ENCODE measurements at regions not wholly inside any gene's neighbourhood (a gene's known extent, or its start where the extent isn't known, plus 50 kb on each side); places are given as distances from the start of the nearest gene placed in this dataset.
"Not testable (repeated sequence)": the region's sequence is repeated elsewhere in the genome, so short reads cannot be mapped to it uniquely, and the experiment has no call there.

- Mint-ChIP-seq H3K4me1 (no peaks in the 10 kb centered on the region), H3K27me3 (peaks cover 2% of the 10 kb centered on the region), H3K4me3 (no peak overlapping the region), H3K9me3 (no peaks in the 10 kb centered on the region), H3K36me3 (ENCODE audit: low read depth) (no peaks in the 10 kb centered on the region), H3K27ac (no peak overlapping the region)
- no peak for DNase-seq
- POLR2A ChIA-PET: no interaction called here
- CTCF ChIA-PET: no interaction called here
Observed at GRCh38 chr1:171397851-171398469, 84.0 kb downstream of the FMO4 start.

GRCh38 chr1:171403393-171403792 lies 81.9 kb upstream of the PRRC2C start:
- no peaks in the 10 kb centered on the region for H3K36me3 Mint-ChIP-seq (ENCODE audit: low read depth)
- CTCF ChIA-PET: interaction anchor here (0.6 kb wide), 1 partner anchor 36 kb away, joined by 5 read pairs; no protein-coding TSS in a partner anchor
- DNase-seq: no peak
- POLR2A ChIA-PET: no interaction called here
- H3K9me3 Mint-ChIP-seq: peaks cover 3% of the 10 kb centered on the region
- H3K27me3 Mint-ChIP-seq: peaks cover 2% of the 10 kb centered on the region
- H3K4me1 Mint-ChIP-seq: no peaks in the 10 kb centered on the region
- no peak overlapping the region for H3K27ac Mint-ChIP-seq
- H3K4me3 Mint-ChIP-seq: no peak overlapping the region

- no peak overlapping the region for H3K27ac Mint-ChIP-seq
- ChIA-PET POLR2A (interaction anchor here (1.5 kb wide), 1 partner anchor 80 kb away, joined by 4 read pairs; the partner anchor contains the start of gene PRRC2C), CTCF (no interaction called here)
- H3K9me3 Mint-ChIP-seq: peaks cover 3% of the 10 kb centered on the region
- no peak for DNase-seq
- no peaks in the 10 kb centered on the region for H3K27me3 Mint-ChIP-seq
- H3K4me3 Mint-ChIP-seq: no peak overlapping the region
- H3K36me3 Mint-ChIP-seq (ENCODE audit: low read depth): no peaks in the 10 kb centered on the region
- no peaks in the 10 kb centered on the region for H3K4me1 Mint-ChIP-seq
Observed at GRCh38 chr1:171405391-171405714, 80.0 kb upstream of the PRRC2C start.

- H3K9me3 Mint-ChIP-seq; H3K36me3 Mint-ChIP-seq (ENCODE audit: low read depth); H3K27me3 Mint-ChIP-seq; DNase-seq; H3K4me1 Mint-ChIP-seq; H3K27ac Mint-ChIP-seq; POLR2A ChIA-PET; H3K4me3 Mint-ChIP-seq: not testable (repeated sequence)
- CTCF ChIA-PET: interaction anchor here (0.9 kb wide), 1 partner anchor 9 kb away, joined by 3 read pairs; no protein-coding TSS in a partner anchor
Observed at GRCh38 chr1:171413557-171413956, 71.8 kb upstream of the PRRC2C start.

- H3K36me3 Mint-ChIP-seq (ENCODE audit: low read depth): no peaks in the 10 kb centered on the region
- no peak overlapping the region for H3K27ac Mint-ChIP-seq
- H3K4me1 Mint-ChIP-seq: peaks cover 19% of the 10 kb centered on the region
- H3K9me3 Mint-ChIP-seq: peaks cover 2% of the 10 kb centered on the region
- POLR2A ChIA-PET: no interaction called here
- H3K27me3 Mint-ChIP-seq: no peaks in the 10 kb centered on the region
- no peak overlapping the region for H3K4me3 Mint-ChIP-seq
- no peak for DNase-seq
- CTCF ChIA-PET: no interaction called here
Observed at GRCh38 chr1:171418546-171418945, 66.8 kb upstream of the PRRC2C start.

- POLR2A ChIA-PET: interaction anchor here (1.5 kb wide), 1 partner anchor 65 kb away, joined by 6 read pairs; the partner anchor contains the start of gene PRRC2C
- no peak overlapping the region for H3K4me3 Mint-ChIP-seq
- H3K27ac Mint-ChIP-seq: peak overlapping the region; percentile 44
- CTCF ChIA-PET: interaction anchor here (1.2 kb wide), 1 partner anchor 107 kb away, joined by 3 read pairs; the partner anchor contains the start of gene FMO4
- peaks cover 19% of the 10 kb centered on the region for H3K4me1 Mint-ChIP-seq
- DNase-seq: no peak
- H3K9me3 Mint-ChIP-seq: no peaks in the 10 kb centered on the region
- H3K36me3 Mint-ChIP-seq (ENCODE audit: low read depth): no peaks in the 10 kb centered on the region
- no peaks in the 10 kb centered on the region for H3K27me3 Mint-ChIP-seq
Observed at GRCh38 chr1:171420810-171421209, 64.5 kb upstream of the PRRC2C start.

GRCh38 chr1:171421413-171422020 lies 63.8 kb upstream of the PRRC2C start:
- ChIA-PET POLR2A (interaction anchor here (1.5 kb wide), 1 partner anchor 64 kb away, joined by 6 read pairs; the partner anchor contains the start of gene PRRC2C), CTCF (interaction anchor here (1.2 kb wide), 1 partner anchor 108 kb away, joined by 3 read pairs; the partner anchor contains the start of gene FMO4)
- no peak overlapping the region for H3K4me3 Mint-ChIP-seq
- no peak overlapping the region for H3K27ac Mint-ChIP-seq
- no peaks in the 10 kb centered on the region for H3K27me3 Mint-ChIP-seq
- no peaks in the 10 kb centered on the region for H3K36me3 Mint-ChIP-seq (ENCODE audit: low read depth)
- no peak for DNase-seq
- peaks cover 19% of the 10 kb centered on the region for H3K4me1 Mint-ChIP-seq
- no peaks in the 10 kb centered on the region for H3K9me3 Mint-ChIP-seq

GRCh38 chr1:171422511-171422910 lies 62.8 kb upstream of the PRRC2C start:
- ChIA-PET CTCF (interaction anchor here (0.8 kb wide), 1 partner anchor 10 kb away, joined by 3 read pairs; no protein-coding TSS in a partner anchor), POLR2A (no interaction called here)
- Mint-ChIP-seq H3K4me1 (peaks cover 19% of the 10 kb centered on the region), H3K27ac (no peak overlapping the region), H3K4me3 (no peak overlapping the region), H3K27me3 (no peaks in the 10 kb centered on the region), H3K36me3 (ENCODE audit: low read depth) (no peaks in the 10 kb centered on the region), H3K9me3 (no peaks in the 10 kb centered on the region)
- no peak for DNase-seq

- CTCF ChIA-PET: no interaction called here
- H3K27me3 Mint-ChIP-seq: peaks cover 1% of the 10 kb centered on the region
- no peak overlapping the region for H3K27ac Mint-ChIP-seq
- H3K9me3 Mint-ChIP-seq: peaks cover 1% of the 10 kb centered on the region
- no peak for DNase-seq
- POLR2A ChIA-PET: no interaction called here
- peaks cover 18% of the 10 kb centered on the region for H3K4me1 Mint-ChIP-seq
- no peaks in the 10 kb centered on the region for H3K36me3 Mint-ChIP-seq (ENCODE audit: low read depth)
- H3K4me3 Mint-ChIP-seq: no peak overlapping the region
Observed at GRCh38 chr1:171424494-171424893, 60.8 kb upstream of the PRRC2C start.

- H3K27me3 Mint-ChIP-seq: peaks cover 2% of the 10 kb centered on the region
- H3K4me3 Mint-ChIP-seq: no peak overlapping the region
- ChIA-PET CTCF (no interaction called here), POLR2A (no interaction called here)
- no peaks in the 10 kb centered on the region for H3K4me1 Mint-ChIP-seq
- no peak overlapping the region for H3K27ac Mint-ChIP-seq
- H3K36me3 Mint-ChIP-seq (ENCODE audit: low read depth): no peaks in the 10 kb centered on the region
- DNase-seq: no peak
- H3K9me3 Mint-ChIP-seq: peaks cover 2% of the 10 kb centered on the region
Observed at GRCh38 chr1:171426645-171427044, 58.7 kb upstream of the PRRC2C start.

GRCh38 chr1:171427852-171428471 lies 57.4 kb upstream of the PRRC2C start:
- no peak for DNase-seq
- Mint-ChIP-seq H3K4me3 (no peak overlapping the region), H3K9me3 (peaks cover 2% of the 10 kb centered on the region), H3K27me3 (peaks cover 2% of the 10 kb centered on the region), H3K27ac (no peak overlapping the region), H3K36me3 (ENCODE audit: low read depth) (no peaks in the 10 kb centered on the region), H3K4me1 (no peaks in the 10 kb centered on the region)
- ChIA-PET CTCF (no interaction called here), POLR2A (no interaction called here)

- no peak for DNase-seq
- ChIA-PET CTCF (no interaction called here), POLR2A (no interaction called here)
- Mint-ChIP-seq H3K27me3 (peaks cover 2% of the 10 kb centered on the region), H3K27ac (no peak overlapping the region), H3K36me3 (ENCODE audit: low read depth) (no peaks in the 10 kb centered on the region), H3K4me3 (no peak overlapping the region), H3K9me3 (peaks cover 2% of the 10 kb centered on the region), H3K4me1 (peaks cover 2% of the 10 kb centered on the region)
Observed at GRCh38 chr1:171429137-171429536, 56.2 kb upstream of the PRRC2C start.

- Mint-ChIP-seq H3K9me3 (peaks cover 2% of the 10 kb centered on the region), H3K4me3 (no peak overlapping the region), H3K27ac (no peak overlapping the region), H3K4me1 (peaks cover 10% of the 10 kb centered on the region), H3K27me3 (peaks cover 2% of the 10 kb centered on the region), H3K36me3 (ENCODE audit: low read depth) (no peaks in the 10 kb centered on the region)
- ChIA-PET POLR2A (no interaction called here), CTCF (no interaction called here)
- no peak for DNase-seq
Observed at GRCh38 chr1:171431994-171432393, 53.3 kb upstream of the PRRC2C start.

GRCh38 chr1:171432473-171432872 lies 52.9 kb upstream of the PRRC2C start:
- no peak overlapping the region for H3K27ac Mint-ChIP-seq

More at GRCh38 chr1:171432473-171432872, 52.9 kb upstream of the PRRC2C start:
- CTCF ChIA-PET: no interaction called here
- no peak for DNase-seq
- peaks cover 2% of the 10 kb centered on the region for H3K27me3 Mint-ChIP-seq
- POLR2A ChIA-PET: no interaction called here
- no peaks in the 10 kb centered on the region for H3K36me3 Mint-ChIP-seq (ENCODE audit: low read depth)
- H3K4me3 Mint-ChIP-seq: no peak overlapping the region
- peaks cover 10% of the 10 kb centered on the region for H3K4me1 Mint-ChIP-seq
- peaks cover 2% of the 10 kb centered on the region for H3K9me3 Mint-ChIP-seq
